GM06990 (cell line): ENCODE measurements at regions not wholly inside any gene's neighbourhood (a gene's known extent, or its start where the extent isn't known, plus 50 kb on each side); places are given as distances from the start of the nearest gene placed in this dataset.

ENCODE experiments used
- DNase-seq: peaks from one replicate; pipeline ENCODE4 v3.0.0-alpha.2; 2011; ENCODE audit not compliant: insufficient read length; ENCODE audit errors: extremely low read depth
- H3K27me3 ChIP-seq: replicated peaks from 2 replicates; pipeline ENCODE4 v1.6.0; 2011; ENCODE audit warnings: low read length; ENCODE audit not compliant: control insufficient read depth, insufficient read depth
- H3K36me3 ChIP-seq: 2 replicates; pipeline ENCODE4 v1.5.1; 2011; ENCODE audit warnings: low read length; ENCODE audit not compliant: control insufficient read depth, insufficient read depth
- H3K4me3 ChIP-seq: replicated peaks from 2 replicates; pipeline ENCODE4 v1.5.1; 2011; ENCODE audit warnings: low read depth, mild to moderate bottlenecking, control low read depth, low read length
- CTCF ChIP-seq: IDR thresholded peaks from 2 replicates; pipeline ENCODE4 v1.5.1; 2011; ENCODE audit warnings: low read length, control low read depth, mild to moderate bottlenecking, inconsistent platforms; ENCODE audit not compliant: insufficient read depth, poor library complexity, severe bottlenecking

DNA sequence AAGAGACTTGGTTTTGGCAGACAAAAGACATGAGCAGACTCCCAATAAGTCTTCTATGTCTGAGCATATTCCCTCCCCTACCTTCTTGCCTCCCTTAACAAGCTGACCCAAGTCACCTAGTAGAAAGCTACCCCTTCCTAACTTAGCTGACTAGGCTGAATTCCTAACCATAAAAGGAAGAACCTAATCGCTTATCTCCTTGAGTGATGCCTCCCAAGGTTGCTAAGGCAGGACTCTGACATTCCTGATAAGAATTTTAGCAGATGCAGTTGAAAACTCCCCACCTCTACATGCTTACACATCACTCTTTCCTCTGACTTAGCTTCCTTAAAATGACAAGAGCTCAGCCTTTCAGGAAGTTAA lies 704.7 kb upstream of the MBL2 start:
- no peaks in the 10 kb centered on the region for H3K27me3 ChIP-seq
- H3K4me3 ChIP-seq = no peak overlapping the region
- TF ChIP-seq CTCF = no peak
- no peak for DNase-seq
- H3K36me3 ChIP-seq = no peaks in the 10 kb centered on the region

DNA sequence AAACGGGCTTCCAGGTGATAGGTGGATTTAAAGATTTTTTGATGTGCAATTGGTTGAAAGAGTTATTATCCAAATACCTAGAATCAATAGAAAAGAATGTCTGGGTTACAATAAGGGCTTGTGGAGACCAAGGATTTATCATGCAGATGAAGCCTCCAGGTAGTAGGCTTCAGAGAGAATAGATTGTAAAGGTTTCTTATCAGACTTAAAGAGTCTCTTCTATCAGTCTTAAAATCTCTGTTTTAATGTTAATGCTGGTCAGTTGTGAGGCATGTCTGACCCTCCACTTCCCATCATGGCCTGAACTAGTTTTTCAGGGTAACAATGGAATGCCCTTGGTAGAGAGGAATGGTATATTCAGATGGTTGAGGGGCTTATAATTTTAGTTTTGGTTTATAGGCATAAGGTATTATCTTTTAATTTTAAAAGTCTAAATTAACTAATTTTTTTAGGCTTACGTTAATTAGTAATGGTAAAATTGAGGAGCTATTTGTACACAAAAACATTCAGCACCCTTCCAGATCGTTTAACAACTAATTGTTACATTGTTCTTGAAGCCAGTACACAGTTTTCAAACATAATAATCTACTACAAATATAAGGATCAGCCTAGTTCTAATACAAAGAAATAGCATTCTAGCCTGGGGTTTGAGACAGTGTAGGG lies 704.2 kb upstream of the MBL2 start:
- Histone ChIP-seq H3K4me3 (no peak overlapping the region), H3K36me3 (no peaks in the 10 kb centered on the region), H3K27me3 (no peaks in the 10 kb centered on the region)
- no peak for TF ChIP-seq CTCF
- no peak for DNase-seq

DNA sequence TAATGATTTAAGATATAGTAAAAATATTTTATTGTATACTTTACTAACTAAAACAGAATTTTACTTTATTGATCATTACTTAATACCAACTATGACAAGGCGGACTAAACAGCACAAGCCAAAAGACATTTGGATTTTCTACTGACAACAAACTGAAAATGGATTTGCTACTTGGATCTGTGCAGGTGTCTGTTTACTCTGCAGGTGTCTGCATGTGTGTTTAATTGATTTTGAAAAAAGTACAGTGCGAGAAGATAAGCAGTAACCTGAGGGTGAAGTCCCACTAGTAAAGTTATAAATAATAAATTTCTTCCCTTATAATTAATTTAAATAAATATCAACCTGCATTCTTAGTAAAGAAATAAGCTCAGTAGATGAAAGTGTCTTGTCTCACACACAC lies 696.8 kb upstream of the MBL2 start:
- Histone ChIP-seq H3K4me3 (no peak overlapping the region), H3K27me3 (no peaks in the 10 kb centered on the region), H3K36me3 (no peaks in the 10 kb centered on the region)
- DNase-seq = no peak
- TF ChIP-seq CTCF = no peak

GRCh38 chr10:53463539-53463938 lies 691.0 kb upstream of the MBL2 start:
- no peaks in the 10 kb centered on the region for H3K27me3 ChIP-seq
- H3K4me3 ChIP-seq = no peak overlapping the region
- TF ChIP-seq CTCF = no peak
- no peaks in the 10 kb centered on the region for H3K36me3 ChIP-seq
- DNase-seq = no peak

GRCh38 chr10:53458007-53458406 lies 685.4 kb upstream of the MBL2 start:
- Histone ChIP-seq H3K4me3 (no peak overlapping the region), H3K36me3 (no peaks in the 10 kb centered on the region), H3K27me3 (no peaks in the 10 kb centered on the region)
- no peak for TF ChIP-seq CTCF
- no peak for DNase-seq

DNA sequence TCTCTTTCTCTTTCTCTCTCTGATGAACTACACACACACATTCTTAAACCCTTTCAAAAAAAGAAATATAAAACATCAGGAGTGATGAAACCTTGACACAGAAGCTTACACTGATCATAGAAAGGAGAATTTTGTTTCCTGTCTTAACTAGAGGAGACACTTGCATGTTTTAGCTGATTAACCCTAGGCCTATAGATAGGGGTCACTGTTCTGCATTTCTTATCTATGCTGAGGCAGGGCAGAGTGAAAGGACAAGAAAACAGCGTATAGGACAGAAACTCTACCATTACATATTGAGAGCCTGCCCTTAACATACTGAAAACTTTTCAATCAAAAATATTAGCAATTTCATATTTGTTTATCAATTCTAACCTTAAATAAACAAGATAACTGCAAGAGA lies 680.6 kb upstream of the MBL2 start:
- no peaks in the 10 kb centered on the region for H3K27me3 ChIP-seq
- H3K4me3 ChIP-seq = no peak overlapping the region
- no peaks in the 10 kb centered on the region for H3K36me3 ChIP-seq
- DNase-seq = no peak
- no peak for TF ChIP-seq CTCF
